Endodermal cell (in vitro differentiated cells): ENCODE measurements at regions not wholly inside any gene's neighbourhood (a gene's known extent, or its start where the extent isn't known, plus 50 kb on each side); places are given as distances from the start of the nearest gene placed in this dataset.
A peak's percentile ranks its signal among the peaks of the same experiment; 100 is the strongest.

Experiments
- DNase-seq: peaks from one replicate; pipeline ENCODE4 v3.0.0-alpha.2; 2017
- H3K27ac ChIP-seq: 2 replicates; pipeline ENCODE4 v1.5.1; 2013; ENCODE audit warnings: mild to moderate bottlenecking, low read depth, low read length, moderate library complexity
- H3K27me3 ChIP-seq: 2 replicates; pipeline ENCODE4 v1.6.1; 2013; ENCODE audit warnings: mild to moderate bottlenecking, low read length, moderate library complexity; ENCODE audit not compliant: insufficient read depth, control insufficient read depth, poor library complexity, severe bottlenecking
- H3K36me3 ChIP-seq: 2 replicates; pipeline ENCODE4 v1.7.0; 2013; ENCODE audit warnings: mild to moderate bottlenecking, low read length, moderate library complexity; ENCODE audit not compliant: control insufficient read depth, insufficient read depth
- H3K4me1 ChIP-seq: one replicate; pipeline ENCODE4 v1.7.0; 2013; ENCODE audit warnings: low read length; ENCODE audit not compliant: control insufficient read depth, insufficient read depth
- H3K4me3 ChIP-seq: 2 replicates; pipeline ENCODE4 v1.5.1; 2013; ENCODE audit warnings: mild to moderate bottlenecking, low read length, moderate library complexity
- H3K9ac ChIP-seq: 2 replicates; pipeline ENCODE4 v1.6.1; 2013; ENCODE audit warnings: mild to moderate bottlenecking, low read length, moderate library complexity; ENCODE audit not compliant: poor library complexity, severe bottlenecking; ENCODE audit errors: extremely low read depth
- H3K9me3 ChIP-seq: 2 replicates; pipeline ENCODE4 v1.6.1; 2013; ENCODE audit warnings: mild to moderate bottlenecking, low read length, moderate library complexity; ENCODE audit not compliant: control insufficient read depth
- H3K27ac Mint-ChIP-seq: 2 replicates; pipeline ENCODE4 v1.8.0; 2020; ENCODE audit warnings: mixed read lengths
- H3K27me3 Mint-ChIP-seq: 2 replicates; pipeline ENCODE4 v1.8.0; 2021; ENCODE audit warnings: mild to moderate bottlenecking, mixed read lengths; ENCODE audit not compliant: insufficient read depth
- H3K36me3 Mint-ChIP-seq: 2 replicates; pipeline ENCODE4 v1.8.0; 2020; ENCODE audit warnings: low read depth, mixed read lengths
- H3K4me1 Mint-ChIP-seq: 2 replicates; pipeline ENCODE4 v1.8.0; 2020; ENCODE audit warnings: mixed read lengths
- H3K4me3 Mint-ChIP-seq: 2 replicates; pipeline ENCODE4 v1.8.0; 2020; ENCODE audit warnings: mild to moderate bottlenecking, moderate library complexity, mixed read lengths
- H3K9me3 Mint-ChIP-seq: 2 replicates; pipeline ENCODE4 v1.8.0; 2020; ENCODE audit warnings: mild to moderate bottlenecking, mixed read lengths
- CTCF ChIP-seq: fragments of 200-600 bp; sonication (generic); conservative IDR thresholded peaks from 2 replicates; pipeline ENCODE4 v1.5.0; 2021; ENCODE audit warnings: antibody characterized with exemption, mild to moderate bottlenecking
- WGBS, 2 experiments: methylation state at CpG; one replicate each; pipeline versions ENCODE4 v1.1.5 to v1.1.7; 2013; ENCODE audit warnings: missing lambda C conversion rate in 2 of 2, mixed read lengths in 1 of 2; ENCODE audit not compliant: insufficient coverage in 1 of 2, insufficient read length in 1 of 2; 5-methylcytosine and 5-hydroxymethylcytosine counted together

- H3K4me1 Mint-ChIP-seq, result peaks cover 20% of the 10 kb centered on the region
- H3K4me3 Mint-ChIP-seq, result no peak overlapping the region
- no peaks in the 10 kb centered on the region for H3K36me3 Mint-ChIP-seq
- Histone ChIP-seq H3K27ac (no peak overlapping the region), H3K36me3 (no peaks in the 10 kb centered on the region), H3K9ac (no peak overlapping the region), H3K4me3 (no peak overlapping the region), H3K27me3 (no peaks in the 10 kb centered on the region), H3K9me3 (no peaks in the 10 kb centered on the region), H3K4me1 (no peaks in the 10 kb centered on the region)
- DNase-seq, result no peak
- H3K27me3 Mint-ChIP-seq, result no peaks in the 10 kb centered on the region
- no peak overlapping the region for H3K27ac Mint-ChIP-seq
- 100% methylated on average over 2 of the region's 2 CpGs for WGBS, 2 experiments
- no peak for TF ChIP-seq CTCF
- H3K9me3 Mint-ChIP-seq, result no peaks in the 10 kb centered on the region
Observed at GRCh38 chr14:82757776-82758175, 1224.1 kb upstream of the SEL1L start.

- no peak for TF ChIP-seq CTCF
- H3K4me3 ChIP-seq, result no peak overlapping the region
- no peaks in the 10 kb centered on the region for H3K36me3 Mint-ChIP-seq
- no peak overlapping the region for H3K4me3 Mint-ChIP-seq
- H3K27ac ChIP-seq, result peak overlapping the region; percentile 7
- 96 to 100% methylated on average over 2 of the region's 3 CpGs for WGBS, 2 experiments
- H3K4me1 Mint-ChIP-seq, result peaks cover 23% of the 10 kb centered on the region
- no peaks in the 10 kb centered on the region for H3K27me3 ChIP-seq
- H3K4me1 ChIP-seq, result no peaks in the 10 kb centered on the region
- H3K9me3 ChIP-seq, result no peaks in the 10 kb centered on the region
- H3K9ac ChIP-seq, result no peak overlapping the region
- H3K36me3 ChIP-seq, result no peaks in the 10 kb centered on the region
- no peak overlapping the region for H3K27ac Mint-ChIP-seq
- H3K27me3 Mint-ChIP-seq, result no peaks in the 10 kb centered on the region
- DNase-seq, result no peak
- no peaks in the 10 kb centered on the region for H3K9me3 Mint-ChIP-seq
Observed at GRCh38 chr14:82759656-82760055, 1226.0 kb upstream of the SEL1L start.

GRCh38 chr14:82766123-82766522 lies 1232.5 kb upstream of the SEL1L start:
- H3K4me3 ChIP-seq, result no peak overlapping the region
- Mint-ChIP-seq H3K27me3 (no peaks in the 10 kb centered on the region), H3K4me3 (no peak overlapping the region), H3K9me3 (no peaks in the 10 kb centered on the region), H3K27ac (no peak overlapping the region), H3K36me3 (no peaks in the 10 kb centered on the region), H3K4me1 (peaks cover 3% of the 10 kb centered on the region)
- H3K27ac ChIP-seq, result no peak overlapping the region
- no peak overlapping the region for H3K9ac ChIP-seq
- WGBS, 2 experiments, result 85 to 90% methylated on average over 4 of the region's 5 CpGs
- H3K9me3 ChIP-seq, result no peaks in the 10 kb centered on the region
- no peaks in the 10 kb centered on the region for H3K4me1 ChIP-seq
- no peak for TF ChIP-seq CTCF
- no peaks in the 10 kb centered on the region for H3K36me3 ChIP-seq
- H3K27me3 ChIP-seq, result no peaks in the 10 kb centered on the region
- no peak for DNase-seq
